ENCODE measurements at regions not wholly inside any gene's neighbourhood (a gene's known extent, or its start where the extent isn't known, plus 50 kb on each side); places are given as distances from the start of the nearest gene placed in this dataset.

DNA sequence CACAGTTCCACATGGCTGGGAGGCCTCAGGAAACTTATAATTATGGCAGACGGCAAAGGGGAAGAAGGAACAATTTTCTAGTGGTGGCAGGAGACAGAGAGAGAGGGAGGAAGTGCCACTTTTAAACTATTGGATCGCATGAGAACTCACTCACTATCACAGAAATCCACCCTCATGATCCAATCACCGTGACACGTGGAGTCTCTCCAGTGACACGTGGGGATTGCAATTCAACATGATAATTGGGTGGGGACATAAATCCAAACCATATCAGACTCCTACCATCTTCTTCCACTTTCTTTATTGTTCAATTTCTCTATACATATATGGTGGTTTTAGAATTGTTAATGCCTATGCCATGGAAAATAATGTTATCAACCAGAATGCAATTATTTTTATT is 103.7 kb upstream of the SYT1 start:
- TF ChIP-seq EZH2 (IDR thresholded peaks at IDR 0.05; ENCODE audit: borderline replicate concordance), result no peak
- TF ChIP-seq, protein P1, sequence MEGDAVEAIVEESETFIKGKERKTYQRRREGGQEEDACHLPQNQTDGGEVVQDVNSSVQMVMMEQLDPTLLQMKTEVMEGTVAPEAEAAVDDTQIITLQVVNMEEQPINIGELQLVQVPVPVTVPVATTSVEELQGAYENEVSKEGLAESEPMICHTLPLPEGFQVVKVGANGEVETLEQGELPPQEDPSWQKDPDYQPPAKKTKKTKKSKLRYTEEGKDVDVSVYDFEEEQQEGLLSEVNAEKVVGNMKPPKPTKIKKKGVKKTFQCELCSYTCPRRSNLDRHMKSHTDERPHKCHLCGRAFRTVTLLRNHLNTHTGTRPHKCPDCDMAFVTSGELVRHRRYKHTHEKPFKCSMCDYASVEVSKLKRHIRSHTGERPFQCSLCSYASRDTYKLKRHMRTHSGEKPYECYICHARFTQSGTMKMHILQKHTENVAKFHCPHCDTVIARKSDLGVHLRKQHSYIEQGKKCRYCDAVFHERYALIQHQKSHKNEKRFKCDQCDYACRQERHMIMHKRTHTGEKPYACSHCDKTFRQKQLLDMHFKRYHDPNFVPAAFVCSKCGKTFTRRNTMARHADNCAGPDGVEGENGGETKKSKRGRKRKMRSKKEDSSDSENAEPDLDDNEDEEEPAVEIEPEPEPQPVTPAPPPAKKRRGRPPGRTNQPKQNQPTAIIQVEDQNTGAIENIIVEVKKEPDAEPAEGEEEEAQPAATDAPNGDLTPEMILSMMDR (IDR thresholded peaks at IDR 0.05; ENCODE audit: poor library complexity), result no peak
- TF ChIP-seq EZH2phosphoT487 (IDR thresholded peaks at IDR 0.05; ENCODE audit: low read depth, severe bottlenecking, unreplicated experiment), result no peak

Data from hepatocyte (in vitro differentiated cells).